HG02588 (cell line): ENCODE measurements at regions not wholly inside any gene's neighbourhood (a gene's known extent, or its start where the extent isn't known, plus 50 kb on each side); places are given as distances from the start of the nearest gene placed in this dataset.
"Not testable (repeated sequence)": the region's sequence is repeated elsewhere in the genome, so short reads cannot be mapped to it uniquely, and the experiment has no call there.

ENCODE experiments used
- ATAC-seq: cut with Tn5 transposase; IDR thresholded peaks from one replicate; pipeline ENCODE4 v1.9.1; 2021; ENCODE audit warnings: mild to moderate bottlenecking, moderate library complexity; ENCODE audit not compliant: unreplicated experiment

- no peak for ATAC-seq
Observed at GRCh38 chrX:140343226-140343868, 161.5 kb downstream of the SOX3 start.

DNA sequence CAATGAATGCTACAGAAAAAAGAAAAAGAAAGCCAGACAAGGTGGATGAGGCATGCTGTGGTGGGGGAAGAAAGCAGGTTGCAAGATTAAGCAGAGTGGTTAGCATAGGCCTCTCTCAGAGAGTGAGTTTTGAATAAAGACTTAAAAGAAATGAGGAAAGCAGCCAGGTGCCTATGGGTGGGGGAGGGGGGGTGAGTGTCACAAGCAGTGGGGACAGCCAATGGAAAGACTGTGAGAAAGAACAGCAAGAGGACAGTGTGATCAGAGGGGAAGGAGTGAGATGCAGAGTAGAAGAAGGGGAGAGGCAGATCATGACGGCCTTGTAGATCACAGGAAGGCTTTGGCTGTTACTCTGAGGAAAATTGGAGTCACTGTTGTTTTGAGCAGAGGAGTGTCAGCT, 162.5 kb downstream of the SOX3 start:
- ATAC-seq: no peak

DNA sequence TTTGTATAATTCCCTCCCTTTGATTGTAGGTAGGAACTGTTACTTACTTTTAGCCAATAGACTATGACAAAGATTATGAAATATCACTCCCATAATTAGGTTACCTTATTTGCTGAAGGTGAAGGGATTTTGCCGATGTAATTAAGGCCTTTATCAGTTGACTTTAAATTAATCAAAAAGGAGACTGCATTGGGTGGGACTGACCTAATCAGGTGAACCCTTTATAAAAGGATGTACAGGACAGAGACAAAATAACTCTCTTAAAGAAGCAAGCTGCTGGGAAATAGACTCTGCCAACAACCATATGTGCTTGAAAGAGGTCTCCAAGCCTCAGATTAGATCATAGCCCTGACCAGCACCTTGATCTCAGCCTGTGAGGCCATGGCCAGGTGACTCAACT, 167.6 kb downstream of the SOX3 start:
- ATAC-seq: no peak

- no peak for ATAC-seq
Observed at GRCh38 chrX:140318296-140318695, 186.6 kb downstream of the SOX3 start.

DNA sequence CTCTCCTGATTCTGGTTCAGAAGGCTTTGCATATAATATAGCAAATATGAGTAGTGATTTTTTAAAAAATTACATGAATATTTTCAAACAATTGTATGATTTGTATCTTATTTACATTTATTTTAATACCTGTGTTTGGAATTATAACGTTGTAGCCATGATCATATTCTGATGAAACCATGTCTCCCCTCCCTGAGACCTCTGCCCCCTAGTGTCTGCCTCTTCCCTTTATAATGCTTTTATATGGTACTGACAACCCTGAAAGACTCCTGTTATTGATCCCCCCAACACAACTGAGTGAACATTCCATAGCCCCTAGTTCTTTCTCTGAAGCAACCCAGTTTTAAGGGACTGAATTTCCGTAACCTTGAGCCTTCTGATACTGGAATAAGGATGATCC, 187.4 kb downstream of the SOX3 start:
- ATAC-seq: no peak

DNA sequence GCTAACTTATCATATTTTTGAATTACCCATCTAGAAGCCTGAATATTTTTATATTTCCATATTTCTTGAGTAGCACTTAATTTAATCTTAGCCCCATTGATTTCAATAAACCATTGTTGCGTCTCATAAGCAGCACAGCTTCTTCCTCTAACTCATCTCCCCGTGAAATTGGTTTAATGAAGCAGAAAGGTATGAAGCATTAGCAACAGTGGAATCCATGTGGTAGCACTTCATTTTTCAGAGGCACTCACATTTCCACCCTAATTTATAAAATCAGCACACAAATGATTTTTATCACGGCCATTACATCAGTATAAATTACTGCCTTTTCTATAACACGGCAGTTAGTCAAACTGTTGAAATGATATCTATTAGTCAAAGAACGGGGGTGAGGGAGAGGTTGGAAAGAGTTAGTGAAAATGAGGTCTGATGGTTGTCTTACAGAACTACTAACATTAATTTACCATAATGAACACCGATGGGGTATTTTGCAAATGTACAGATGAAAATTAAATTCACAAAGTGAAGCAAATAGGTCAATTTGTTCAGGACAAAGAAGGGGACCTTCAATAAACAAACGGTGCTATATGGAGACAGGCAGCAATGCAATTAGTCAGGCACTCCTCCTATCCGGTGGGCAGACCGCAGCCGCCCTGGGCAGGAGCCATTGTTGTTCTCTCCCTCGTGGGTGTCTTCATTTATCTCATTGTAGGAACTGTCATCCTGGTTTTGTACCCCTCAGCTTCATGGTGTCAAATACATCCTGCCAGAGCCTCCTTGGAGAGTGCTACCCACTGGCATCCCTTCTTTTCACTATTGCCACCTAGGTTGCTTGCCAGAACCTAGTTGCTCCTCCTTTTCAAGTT, 205.7 kb downstream of the SOX3 start:
- no peak for ATAC-seq

DNA sequence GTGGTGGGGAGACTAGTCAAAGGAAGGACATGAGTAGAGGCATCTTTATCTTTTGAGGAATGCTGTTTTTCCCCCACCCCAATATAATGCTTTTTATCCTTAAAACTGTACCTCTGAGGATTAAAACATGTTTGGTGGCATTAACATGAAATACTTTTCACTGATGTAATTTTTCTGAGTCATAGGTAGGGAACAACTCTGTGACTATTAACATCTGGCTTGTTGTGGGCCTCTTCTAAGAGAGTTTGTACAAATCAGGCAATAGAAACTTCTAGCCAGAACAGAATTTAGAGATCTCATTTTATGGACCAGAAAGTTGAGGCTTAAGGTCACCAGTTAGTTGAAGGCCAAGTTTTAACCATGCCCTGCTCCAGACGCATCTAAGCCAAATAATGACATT, 207.6 kb downstream of the SOX3 start:
- no peak for ATAC-seq

DNA sequence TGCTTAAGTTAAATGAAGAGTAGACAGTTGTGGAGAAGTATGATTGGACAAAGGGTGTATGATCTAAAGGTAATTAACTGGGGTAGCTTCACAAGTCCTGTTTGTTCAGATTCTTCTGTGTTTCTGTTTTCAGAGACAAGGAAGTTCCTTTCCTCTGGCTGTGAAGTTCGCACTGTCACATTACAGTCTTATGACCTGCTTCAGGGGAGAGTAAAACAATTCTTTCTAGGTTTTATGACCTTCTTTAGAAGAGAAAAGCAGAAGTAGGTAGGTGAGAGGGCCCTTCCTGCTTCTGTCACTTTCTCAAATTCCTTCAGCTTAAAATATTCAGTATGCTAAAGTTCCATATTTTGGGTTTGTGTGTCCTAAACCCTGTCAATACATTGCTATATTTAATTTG, 211.9 kb downstream of the SOX3 start:
- no peak for ATAC-seq

DNA sequence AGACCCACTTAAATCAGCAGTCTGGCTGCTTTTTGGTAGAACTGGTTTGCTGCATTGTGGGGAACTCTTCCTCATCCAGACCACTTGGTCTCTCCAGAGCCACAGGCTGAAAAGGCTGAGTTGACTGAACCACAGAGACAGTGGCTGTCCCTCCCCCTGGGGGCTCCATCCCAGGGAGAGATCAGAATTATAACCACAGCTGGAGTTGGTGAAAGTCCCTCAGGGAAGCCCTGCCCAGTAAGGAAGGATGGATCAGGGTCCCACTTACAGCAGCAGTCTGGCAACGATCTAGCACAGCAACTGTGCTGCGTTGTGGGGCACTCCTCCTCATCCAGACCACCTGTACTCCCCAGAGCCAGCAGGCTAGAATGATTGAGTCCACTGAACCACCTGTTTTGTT, 212.7 kb downstream of the SOX3 start:
- no peak for ATAC-seq

- no peak for ATAC-seq
Observed at GRCh38 chrX:140274811-140275525, 229.9 kb downstream of the SOX3 start.

GRCh38 chrX:140273921-140274320, 230.9 kb downstream of the SOX3 start:
- no peak for ATAC-seq

GRCh38 chrX:140250391-140250790, 254.5 kb downstream of the SOX3 start:
- no peak for ATAC-seq

DNA sequence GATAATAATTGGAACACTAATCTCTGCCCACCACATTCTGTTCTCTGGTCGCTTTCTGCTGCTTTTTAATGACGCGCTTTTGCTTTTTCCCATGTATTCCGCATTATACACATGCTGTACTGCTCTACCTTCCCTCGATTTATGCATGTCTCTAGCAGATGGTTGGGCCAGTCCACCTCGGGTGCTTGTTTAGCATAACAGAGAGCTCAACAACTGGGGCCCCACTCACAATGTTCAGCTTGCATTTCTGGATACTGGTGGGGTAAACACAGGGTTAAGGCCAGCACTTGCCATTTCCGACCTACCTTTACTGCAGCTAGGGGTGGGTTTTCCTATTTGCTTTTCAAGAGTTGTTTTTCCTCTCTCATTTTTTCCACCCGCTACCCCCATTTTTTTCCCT, 255.8 kb downstream of the SOX3 start:
- no peak for ATAC-seq

DNA sequence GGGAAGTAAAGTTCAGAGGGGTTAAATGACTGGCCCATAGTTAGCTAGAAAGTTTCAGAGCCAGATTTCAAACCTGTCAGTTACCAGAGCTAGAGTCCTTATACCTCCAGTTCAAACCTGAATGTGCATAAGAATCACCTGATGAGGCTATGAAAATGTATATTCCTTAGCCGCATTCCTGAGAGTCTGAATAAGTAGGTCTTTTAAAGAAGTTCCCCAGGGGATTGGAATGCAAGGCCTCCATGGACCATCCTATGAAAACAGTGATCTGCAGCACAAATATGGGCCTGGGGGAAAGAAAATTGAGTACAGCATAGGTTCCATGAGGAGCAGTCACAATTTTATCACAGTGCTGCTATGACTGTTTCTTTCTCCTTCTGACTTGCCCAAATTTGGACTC, 263.9 kb upstream of the CXorf66 start:
- ATAC-seq: no peak

GRCh38 chrX:140226037-140226436, 260.7 kb upstream of the CXorf66 start:
- ATAC-seq: not testable (repeated sequence)

GRCh38 chrX:140215894-140216293, 250.6 kb upstream of the CXorf66 start:
- not testable (repeated sequence) for ATAC-seq

DNA sequence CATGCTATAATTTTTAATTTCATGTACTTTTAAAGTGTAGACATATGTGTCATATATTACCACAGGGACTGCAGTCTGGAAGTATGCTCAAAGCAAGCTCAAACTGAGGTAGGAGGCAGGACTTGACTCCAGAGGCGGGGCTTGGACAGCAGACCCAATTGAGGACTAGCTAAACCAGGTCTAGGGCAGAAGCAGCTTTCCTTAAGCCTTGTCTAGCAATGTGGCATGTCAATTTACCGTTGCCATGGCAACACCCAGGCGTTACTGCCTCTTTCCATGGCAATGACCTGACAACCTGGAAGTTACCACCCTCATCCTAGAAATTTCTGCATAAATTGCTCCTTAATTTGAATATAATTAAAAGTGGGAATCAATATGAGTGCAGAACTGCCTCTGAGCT, 249.2 kb upstream of the CXorf66 start:
- ATAC-seq: not testable (repeated sequence)

- ATAC-seq: no peak
Observed at GRCh38 chrX:140206657-140207056, 241.3 kb upstream of the CXorf66 start.

- ATAC-seq: no peak
Observed at GRCh38 chrX:140190441-140191108, 225.3 kb upstream of the CXorf66 start.

- ATAC-seq: no peak
Observed at GRCh38 chrX:140180585-140180984, 215.3 kb upstream of the CXorf66 start.

DNA sequence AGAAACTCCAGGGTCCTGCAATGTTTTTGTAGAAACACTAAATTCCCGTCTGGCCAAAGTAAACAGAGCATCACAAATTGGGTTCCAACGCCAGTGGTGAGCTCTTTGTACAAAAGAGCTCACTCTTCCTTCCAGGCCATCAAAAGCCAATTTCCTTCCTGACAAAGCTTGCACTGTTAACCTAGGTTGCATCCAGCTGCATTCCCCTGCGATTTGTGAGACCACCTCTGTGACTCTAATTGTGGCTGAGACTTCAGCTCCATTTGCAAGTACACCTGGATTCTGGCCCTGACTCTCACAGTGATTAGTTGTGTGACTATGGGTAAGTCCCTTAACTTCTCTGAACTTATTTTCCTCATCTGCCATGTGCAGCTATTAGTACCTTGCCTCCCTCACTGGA, 212.5 kb upstream of the CXorf66 start:
- ATAC-seq: no peak
